ENCODE measurements at regions not wholly inside any gene's neighbourhood (a gene's known extent, or its start where the extent isn't known, plus 50 kb on each side); places are given as distances from the start of the nearest gene placed in this dataset.

DNA sequence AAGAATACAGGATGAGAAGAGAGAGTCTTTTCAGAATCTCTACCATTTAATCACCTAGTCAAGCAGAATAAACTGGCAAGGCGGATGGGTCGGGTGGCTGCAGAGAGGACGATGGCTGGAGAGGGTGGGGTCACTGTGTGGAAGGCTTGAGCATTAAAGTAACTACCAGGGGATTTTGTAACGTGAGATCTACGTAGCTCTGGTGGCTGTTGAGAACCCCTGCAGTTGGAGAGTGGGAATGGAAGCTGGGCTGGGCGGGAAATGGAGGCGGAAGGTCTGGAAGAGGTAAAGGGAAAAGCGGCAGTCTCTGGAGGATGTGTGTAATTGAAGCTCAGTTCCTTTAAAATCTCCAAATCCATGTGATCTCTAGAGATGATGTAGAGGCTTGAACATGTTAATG is 135.0 kb downstream of the GATA3 start:
- Histone ChIP-seq H3K27ac (no peak overlapping the region), H3K4me3 (no peak overlapping the region), H3K27me3 (peaks cover 0 to 17% (median 0%) of the 10 kb centered on the region in 4 donors), H3K4me1 (no peaks in the 10 kb centered on the region), H3K9me3 (no peaks in the 10 kb centered on the region), H3K36me3 (no peaks in the 10 kb centered on the region)
- no peak for DNase-seq
- intact Hi-C loops (cut with DNase I) = no loop called here
- WGBS, 2 donors = 66 to 67% methylated on average over 8 of the region's 8 CpGs
- TF ChIP-seq POLR2A (IDR thresholded peaks at IDR 0.05) = no peak
- TF ChIP-seq, protein P1, sequence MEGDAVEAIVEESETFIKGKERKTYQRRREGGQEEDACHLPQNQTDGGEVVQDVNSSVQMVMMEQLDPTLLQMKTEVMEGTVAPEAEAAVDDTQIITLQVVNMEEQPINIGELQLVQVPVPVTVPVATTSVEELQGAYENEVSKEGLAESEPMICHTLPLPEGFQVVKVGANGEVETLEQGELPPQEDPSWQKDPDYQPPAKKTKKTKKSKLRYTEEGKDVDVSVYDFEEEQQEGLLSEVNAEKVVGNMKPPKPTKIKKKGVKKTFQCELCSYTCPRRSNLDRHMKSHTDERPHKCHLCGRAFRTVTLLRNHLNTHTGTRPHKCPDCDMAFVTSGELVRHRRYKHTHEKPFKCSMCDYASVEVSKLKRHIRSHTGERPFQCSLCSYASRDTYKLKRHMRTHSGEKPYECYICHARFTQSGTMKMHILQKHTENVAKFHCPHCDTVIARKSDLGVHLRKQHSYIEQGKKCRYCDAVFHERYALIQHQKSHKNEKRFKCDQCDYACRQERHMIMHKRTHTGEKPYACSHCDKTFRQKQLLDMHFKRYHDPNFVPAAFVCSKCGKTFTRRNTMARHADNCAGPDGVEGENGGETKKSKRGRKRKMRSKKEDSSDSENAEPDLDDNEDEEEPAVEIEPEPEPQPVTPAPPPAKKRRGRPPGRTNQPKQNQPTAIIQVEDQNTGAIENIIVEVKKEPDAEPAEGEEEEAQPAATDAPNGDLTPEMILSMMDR (IDR thresholded peaks at IDR 0.05) = no peak

DNA sequence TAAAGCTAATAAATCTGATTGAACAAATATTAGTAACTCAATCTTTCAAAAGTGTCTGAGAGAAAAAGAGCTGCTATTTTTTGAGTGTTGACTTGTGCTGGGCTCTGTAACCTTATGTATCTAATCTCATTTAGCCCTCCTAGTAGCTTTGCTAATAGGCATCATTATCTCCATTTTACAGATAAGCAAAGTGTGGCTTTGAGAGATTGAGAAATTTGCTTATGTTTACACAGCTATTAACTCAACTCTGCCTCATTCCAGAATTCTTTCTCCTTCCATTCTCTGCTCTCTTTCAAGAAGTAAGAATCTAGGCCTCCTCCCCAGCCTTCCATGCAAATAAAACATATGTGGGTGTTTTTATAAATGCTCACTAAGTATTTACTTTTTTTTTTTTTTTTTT is 137.8 kb downstream of the GATA3 start:
- no peaks in the 10 kb centered on the region for H3K4me1 ChIP-seq
- DNase-seq = no peak
- peaks cover 0 to 17% (median 0%) of the 10 kb centered on the region in 4 donors for H3K27me3 ChIP-seq
- no peaks in the 10 kb centered on the region for H3K36me3 ChIP-seq
- no peak overlapping the region for H3K4me3 ChIP-seq
- no peaks in the 10 kb centered on the region for H3K9me3 ChIP-seq
- H3K27ac ChIP-seq = no peak overlapping the region
- TF ChIP-seq, protein P1 (IDR thresholded peaks at IDR 0.05) = no peak
- no peak for TF ChIP-seq POLR2A (IDR thresholded peaks at IDR 0.05)
- intact Hi-C loops (cut with DNase I) = no loop called here

DNA sequence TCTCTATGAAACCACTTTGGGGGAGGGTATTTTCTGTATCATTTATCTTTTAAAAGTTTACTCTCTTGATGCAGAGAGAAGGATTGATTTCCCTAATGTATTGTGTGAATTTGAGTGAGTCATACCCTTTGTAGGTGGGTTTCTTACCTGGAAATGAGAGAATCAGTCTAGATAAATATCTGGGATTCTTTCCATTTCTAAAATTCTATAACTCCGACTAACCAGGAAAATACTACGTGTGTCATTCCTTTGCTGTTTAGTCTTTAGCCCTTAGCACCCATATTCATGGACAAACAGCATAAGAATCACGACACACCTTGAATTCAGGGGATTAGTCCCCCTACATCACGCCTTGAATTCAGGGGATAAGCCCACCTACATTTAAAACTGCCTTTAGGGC is 139.1 kb downstream of the GATA3 start:
- intact Hi-C loops (cut with DNase I) = no loop called here
- H3K4me3 ChIP-seq = no peak overlapping the region
- no peaks in the 10 kb centered on the region for H3K4me1 ChIP-seq
- H3K27me3 ChIP-seq = peaks cover 0 to 14% (median 0%) of the 10 kb centered on the region in 4 donors
- H3K9me3 ChIP-seq = no peaks in the 10 kb centered on the region
- TF ChIP-seq POLR2A (IDR thresholded peaks at IDR 0.05) = no peak
- TF ChIP-seq, protein P1 (IDR thresholded peaks at IDR 0.05) = no peak
- H3K27ac ChIP-seq = no peak overlapping the region
- no peaks in the 10 kb centered on the region for H3K36me3 ChIP-seq
- no peak for DNase-seq
- 69 to 90% methylated on average over 4 of the region's 4 CpGs for WGBS, 2 donors

DNA sequence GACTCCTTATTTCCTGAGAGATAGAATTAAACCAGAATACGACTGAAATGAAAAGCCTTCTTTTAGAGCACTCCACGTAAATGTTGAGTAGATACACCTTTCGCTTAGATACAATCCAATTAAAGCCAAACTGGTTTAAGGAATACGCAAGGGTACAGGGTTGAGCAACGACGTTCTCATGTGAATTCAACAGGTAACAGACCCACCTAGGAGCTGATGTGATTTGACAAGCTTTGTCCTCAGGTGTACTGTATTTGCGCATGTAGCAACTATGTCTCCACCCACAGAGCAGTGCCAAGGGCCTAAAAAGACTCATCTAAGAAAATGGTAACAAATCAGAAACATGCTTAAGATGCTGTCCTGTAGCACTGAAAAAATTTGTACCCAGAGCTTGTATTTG is 139.6 kb downstream of the GATA3 start:
- no peak for TF ChIP-seq POLR2A (IDR thresholded peaks at IDR 0.05)
- TF ChIP-seq, protein P1 (IDR thresholded peaks at IDR 0.05) = no peak
- intact Hi-C loops (cut with DNase I) = no loop called here
- WGBS, 2 donors = 84 to 91% methylated on average over 7 of the region's 7 CpGs

DNA sequence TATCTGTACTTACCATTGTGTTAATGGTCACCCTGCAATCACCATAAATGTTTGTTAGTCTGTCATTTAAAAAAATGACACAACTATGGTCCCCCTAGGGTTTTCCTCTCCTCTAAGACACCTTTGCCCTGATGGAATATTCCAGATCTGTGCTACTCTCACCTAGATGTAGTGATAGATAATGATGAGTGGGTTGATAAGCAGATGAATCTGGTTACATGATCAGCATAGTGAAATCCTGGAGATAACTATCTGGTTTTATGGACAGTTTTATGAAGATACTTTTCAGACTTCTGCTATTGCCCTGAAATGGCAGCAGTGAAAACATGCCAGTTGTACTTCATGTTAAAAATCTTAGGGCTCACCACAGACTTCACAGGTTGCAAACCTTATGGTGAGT is 152.4 kb downstream of the GATA3 start:
- Histone ChIP-seq H3K4me1 (no peaks in the 10 kb centered on the region), H3K36me3 (no peaks in the 10 kb centered on the region), H3K27me3 (peaks cover 0 to 6% (median 0%) of the 10 kb centered on the region in 4 donors), H3K27ac (no peak overlapping the region), H3K4me3 (no peak overlapping the region), H3K9me3 (no peaks in the 10 kb centered on the region)
- TF ChIP-seq, protein P1 (IDR thresholded peaks at IDR 0.05) = no peak
- no peak for TF ChIP-seq POLR2A (IDR thresholded peaks at IDR 0.05)
- intact Hi-C loops (cut with DNase I) = no loop called here
- DNase-seq = no peak

More for the DNA sequence above, 139.6 kb downstream of the GATA3 start:
- no peak overlapping the region for H3K4me3 ChIP-seq
- H3K27me3 ChIP-seq = peaks cover 0 to 9% (median 0%) of the 10 kb centered on the region in 4 donors
- H3K9me3 ChIP-seq = no peaks in the 10 kb centered on the region
- no peaks in the 10 kb centered on the region for H3K4me1 ChIP-seq
- no peaks in the 10 kb centered on the region for H3K36me3 ChIP-seq
- H3K27ac ChIP-seq = no peak overlapping the region
- no peak for DNase-seq

Measured in esophagus squamous epithelium (tissue), 5 donors.